KOPT-K1 (cell line): ENCODE measurements at regions not wholly inside any gene's neighbourhood (a gene's known extent, or its start where the extent isn't known, plus 50 kb on each side); places are given as distances from the start of the nearest gene placed in this dataset.

Experiments
- H3K27ac ChIP-seq: fragments of 200-600 bp; sonication (generic); 2 replicates; pipeline ENCODE4 v1.5.1; 2016; ENCODE audit warnings: antibody characterized with exemption, mild to moderate bottlenecking, low read depth, low read length; ENCODE audit not compliant: poor library complexity, severe bottlenecking
- H3K36me3 ChIP-seq: fragments of 200-600 bp; sonication (generic); 2 replicates; pipeline ENCODE4 v1.5.1; 2017; ENCODE audit warnings: antibody characterized with exemption, mild to moderate bottlenecking, low read length, moderate library complexity; ENCODE audit not compliant: insufficient read depth
- H3K9me3 ChIP-seq: fragments of 200-600 bp; sonication (generic); 2 replicates; pipeline ENCODE4 v1.5.1; 2017; ENCODE audit warnings: antibody characterized with exemption, low read length, mild to moderate bottlenecking; ENCODE audit not compliant: insufficient read depth, poor library complexity, severe bottlenecking

- Histone ChIP-seq H3K9me3 (no peaks in the 10 kb centered on the region), H3K27ac (no peak overlapping the region), H3K36me3 (no peaks in the 10 kb centered on the region)
Measured at GRCh38 chr2:167493862-167494261, 605.6 kb downstream of the XIRP2 start.

DNA sequence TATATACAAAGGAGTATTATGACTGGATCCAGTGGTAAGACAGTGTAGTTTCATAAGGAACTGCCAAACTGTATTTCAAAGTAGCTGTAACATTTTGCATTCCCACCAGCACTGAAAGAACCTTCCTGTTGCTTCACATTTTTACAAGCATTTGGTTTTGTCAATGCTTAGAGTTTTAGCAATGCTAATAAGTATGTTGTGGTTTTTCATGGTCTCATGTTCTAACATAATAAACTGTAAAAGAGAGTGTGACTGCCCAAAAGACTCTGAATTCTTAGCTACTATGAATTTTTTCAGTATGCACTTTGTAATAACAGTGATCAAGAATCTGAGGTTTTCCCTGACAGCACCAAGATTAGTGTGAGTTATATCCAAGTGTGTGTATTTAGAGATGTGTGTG lies 604.2 kb downstream of the XIRP2 start:
- H3K36me3 ChIP-seq: no peaks in the 10 kb centered on the region
- no peak overlapping the region for H3K27ac ChIP-seq
- no peaks in the 10 kb centered on the region for H3K9me3 ChIP-seq

DNA sequence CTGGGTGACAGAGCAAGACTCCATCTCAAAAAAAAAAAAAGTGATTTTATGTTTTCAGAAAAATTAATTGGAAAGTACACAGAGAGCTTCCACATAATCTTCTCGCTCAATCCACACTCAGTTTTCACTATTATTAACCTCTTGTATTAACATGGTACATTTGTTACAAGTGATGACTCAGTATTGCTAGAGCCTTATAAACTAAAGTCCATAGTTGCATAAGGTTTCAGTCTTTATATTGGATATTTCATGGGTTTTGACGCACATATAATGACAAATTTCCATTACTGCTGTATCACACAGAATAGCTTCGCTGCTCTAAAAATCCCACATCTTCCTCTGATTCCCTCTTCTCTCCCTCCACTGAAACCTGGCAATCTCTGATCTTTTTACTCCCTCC lies 603.5 kb downstream of the XIRP2 start:
- H3K36me3 ChIP-seq: no peaks in the 10 kb centered on the region

GRCh38 chr2:167490455-167490854 lies 602.2 kb downstream of the XIRP2 start:
- Histone ChIP-seq H3K27ac (no peak overlapping the region), H3K9me3 (no peaks in the 10 kb centered on the region), H3K36me3 (no peaks in the 10 kb centered on the region)

More for the DNA sequence above, 603.5 kb downstream of the XIRP2 start:
- Histone ChIP-seq H3K9me3 (no peaks in the 10 kb centered on the region), H3K27ac (no peak overlapping the region)

DNA sequence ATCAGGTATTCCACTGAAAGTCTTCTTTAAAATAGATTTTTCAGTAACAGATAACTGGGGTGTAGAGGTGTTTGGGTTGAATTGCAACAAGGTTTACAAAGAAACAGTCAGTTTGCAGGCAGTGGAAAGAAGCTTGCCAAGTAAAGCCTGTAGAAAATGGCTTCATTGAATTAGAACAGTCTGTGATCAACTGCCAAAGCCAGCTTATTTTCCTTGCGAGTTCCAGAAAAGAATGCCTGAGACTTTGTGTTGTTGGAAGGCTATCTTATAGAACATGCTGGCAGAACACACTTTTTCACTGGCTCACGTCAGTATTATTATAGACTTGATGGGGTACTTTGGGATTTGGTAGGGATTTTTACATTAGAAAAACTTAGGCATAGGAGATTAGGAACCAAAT lies 601.0 kb downstream of the XIRP2 start:
- no peak overlapping the region for H3K27ac ChIP-seq
- H3K9me3 ChIP-seq: no peaks in the 10 kb centered on the region
- H3K36me3 ChIP-seq: no peaks in the 10 kb centered on the region

DNA sequence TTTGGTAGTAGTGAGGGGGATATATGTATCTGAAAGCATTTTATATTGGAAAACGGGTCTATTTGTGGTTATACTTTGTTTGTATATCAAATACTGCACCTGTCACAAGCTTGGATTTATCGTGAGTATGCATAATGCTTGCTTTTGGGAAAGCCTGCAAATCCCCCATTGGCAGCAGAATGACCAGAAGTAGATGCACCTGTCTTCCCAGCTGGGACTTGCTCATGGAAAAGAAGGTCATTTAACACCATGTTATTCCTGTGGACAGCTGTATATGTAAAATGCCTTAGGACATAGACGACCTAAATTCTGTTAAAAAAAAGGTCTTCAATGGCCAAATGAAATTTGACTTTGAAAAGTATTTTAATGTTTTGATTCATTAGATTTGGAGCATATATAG lies 599.4 kb downstream of the XIRP2 start:
- H3K36me3 ChIP-seq: no peaks in the 10 kb centered on the region
- H3K27ac ChIP-seq: no peak overlapping the region
- H3K9me3 ChIP-seq: no peaks in the 10 kb centered on the region

GRCh38 chr2:167484875-167485274 lies 596.6 kb downstream of the XIRP2 start:
- no peak overlapping the region for H3K27ac ChIP-seq
- no peaks in the 10 kb centered on the region for H3K36me3 ChIP-seq
- H3K9me3 ChIP-seq: no peaks in the 10 kb centered on the region

- Histone ChIP-seq H3K27ac (no peak overlapping the region), H3K36me3 (no peaks in the 10 kb centered on the region)
Measured at GRCh38 chr2:167480986-167481309, 592.7 kb downstream of the XIRP2 start.

DNA sequence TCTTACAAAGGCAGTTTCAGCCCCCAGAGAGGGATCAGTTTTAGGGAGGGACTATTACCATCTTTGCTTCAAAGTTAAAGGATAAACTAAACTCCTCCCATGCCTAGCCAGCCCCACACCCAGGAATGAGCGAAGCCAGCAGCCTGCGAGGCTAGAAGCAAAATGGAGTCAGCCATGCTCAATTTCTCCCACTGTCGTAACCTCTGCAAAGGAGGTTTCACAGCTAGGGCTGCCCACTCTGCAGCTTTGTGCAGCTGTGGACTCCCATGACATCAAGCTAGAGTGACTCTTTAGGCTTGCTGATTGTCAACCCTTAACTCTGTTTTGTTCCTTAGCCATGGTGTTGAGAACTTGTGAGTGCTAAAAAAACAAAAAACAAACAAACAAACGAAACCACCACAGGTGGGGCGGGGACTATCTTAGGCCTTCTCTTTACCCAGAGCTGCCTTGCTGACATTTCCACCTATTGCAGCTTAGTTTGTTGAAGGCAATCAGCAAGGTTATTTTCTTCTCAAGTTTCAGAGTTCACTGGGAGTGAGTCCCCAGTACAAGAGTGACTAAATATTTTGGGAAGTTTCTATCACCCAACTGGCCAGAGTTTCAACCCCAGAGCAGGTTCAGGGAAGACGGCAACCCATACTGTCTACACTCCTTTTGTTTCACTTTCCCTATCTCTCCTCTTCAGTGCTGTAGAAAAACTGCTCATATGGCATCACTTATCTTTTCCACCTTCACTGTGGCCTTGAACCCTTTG lies 592.1 kb downstream of the XIRP2 start:
- H3K9me3 ChIP-seq: no peaks in the 10 kb centered on the region
- H3K36me3 ChIP-seq: no peaks in the 10 kb centered on the region
- H3K27ac ChIP-seq: no peak overlapping the region

More at GRCh38 chr2:167480986-167481309, 592.7 kb downstream of the XIRP2 start:
- no peaks in the 10 kb centered on the region for H3K9me3 ChIP-seq

DNA sequence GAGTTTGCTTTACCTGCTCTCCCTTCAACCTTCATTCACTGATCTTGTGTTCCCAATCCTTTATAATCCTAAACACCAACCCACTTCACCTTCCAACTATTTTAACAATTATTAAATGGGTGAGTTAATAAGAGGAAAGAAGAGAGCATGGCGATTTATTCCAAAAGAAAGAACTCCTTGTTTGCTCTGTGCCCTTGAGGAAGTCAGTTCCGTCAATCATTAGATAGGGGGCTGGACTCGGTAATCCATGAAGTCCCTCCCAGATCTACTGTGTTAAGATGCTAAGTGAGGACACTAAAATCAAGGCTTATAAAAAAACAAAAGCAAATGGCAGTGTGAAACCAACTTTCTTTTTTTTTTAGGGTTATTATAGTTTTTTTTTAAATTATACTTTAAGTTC lies 589.9 kb downstream of the XIRP2 start:
- Histone ChIP-seq H3K27ac (no peak overlapping the region), H3K36me3 (no peaks in the 10 kb centered on the region), H3K9me3 (no peaks in the 10 kb centered on the region)

GRCh38 chr2:167475791-167476190 lies 587.5 kb downstream of the XIRP2 start:
- no peaks in the 10 kb centered on the region for H3K9me3 ChIP-seq
- H3K27ac ChIP-seq: no peak overlapping the region
- no peaks in the 10 kb centered on the region for H3K36me3 ChIP-seq

DNA sequence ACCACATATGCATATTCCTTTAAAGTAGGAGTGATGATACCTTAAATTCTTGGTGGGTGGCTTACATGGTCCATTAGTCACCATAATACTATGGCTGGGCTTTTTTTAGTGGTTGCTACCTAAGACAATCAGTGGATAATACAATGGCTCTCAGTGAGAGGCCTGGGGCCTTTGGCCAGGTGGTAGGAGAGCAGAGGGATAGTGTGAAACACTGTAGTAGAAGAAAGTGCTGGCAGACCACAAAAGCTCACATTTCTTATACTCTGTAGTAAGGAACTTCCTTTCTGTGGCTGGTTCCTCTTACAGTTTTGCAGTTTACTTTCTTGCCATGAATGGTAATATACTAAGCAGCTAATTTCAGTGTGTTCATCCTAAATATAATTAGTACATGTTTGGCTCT lies 583.5 kb downstream of the XIRP2 start:
- Histone ChIP-seq H3K27ac (no peak overlapping the region), H3K36me3 (no peaks in the 10 kb centered on the region), H3K9me3 (no peaks in the 10 kb centered on the region)

DNA sequence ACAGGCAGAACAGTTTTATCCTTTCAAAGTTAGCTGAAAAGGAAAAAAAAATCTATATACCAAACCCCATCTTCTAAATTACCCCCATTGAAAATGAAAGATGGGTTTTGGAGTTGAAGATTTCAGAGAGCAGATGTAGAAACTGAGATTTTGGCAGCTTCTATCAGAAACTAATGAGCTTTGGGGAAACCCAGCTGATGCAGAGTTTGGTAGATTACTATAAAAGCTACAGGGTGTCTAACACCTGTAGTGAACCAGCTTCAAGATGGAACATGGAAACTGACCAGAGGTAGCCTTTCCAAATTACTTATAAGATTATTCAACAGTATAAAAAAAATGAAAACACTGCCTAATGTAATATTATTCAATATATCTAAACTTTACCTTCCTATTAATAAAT lies 583.1 kb downstream of the XIRP2 start:
- Histone ChIP-seq H3K36me3 (no peaks in the 10 kb centered on the region), H3K27ac (no peak overlapping the region), H3K9me3 (no peaks in the 10 kb centered on the region)

- no peak overlapping the region for H3K27ac ChIP-seq
- no peaks in the 10 kb centered on the region for H3K36me3 ChIP-seq
- H3K9me3 ChIP-seq: no peaks in the 10 kb centered on the region
Measured at GRCh38 chr2:167462379-167462778, 574.1 kb downstream of the XIRP2 start.

GRCh38 chr2:167454036-167454435 lies 565.8 kb downstream of the XIRP2 start:
- Histone ChIP-seq H3K9me3 (no peaks in the 10 kb centered on the region), H3K27ac (no peak overlapping the region), H3K36me3 (no peaks in the 10 kb centered on the region)

- Histone ChIP-seq H3K9me3 (no peaks in the 10 kb centered on the region), H3K36me3 (no peaks in the 10 kb centered on the region), H3K27ac (no peak overlapping the region)
Measured at GRCh38 chr2:167451496-167452289, 563.4 kb downstream of the XIRP2 start.
